ENCODE measurements at regions not wholly inside any gene's neighbourhood (a gene's known extent, or its start where the extent isn't known, plus 50 kb on each side); places are given as distances from the start of the nearest gene placed in this dataset.

- DNase-seq: peak; percentile 70
Measured at GRCh38 chr1:208600456-208601190, 356.4 kb upstream of the PLXNA2 start.

GRCh38 chr1:208601561-208601960 lies 357.4 kb upstream of the PLXNA2 start:
- no peak for DNase-seq

GRCh38 chr1:208603721-208604120 lies 359.5 kb upstream of the PLXNA2 start:
- no peak for DNase-seq

GRCh38 chr1:208604295-208604694 lies 360.1 kb upstream of the PLXNA2 start:
- no peak for DNase-seq

GRCh38 chr1:208606959-208607358 lies 362.8 kb upstream of the PLXNA2 start:
- DNase-seq: no peak

- DNase-seq: no peak
Measured at GRCh38 chr1:208607616-208608015, 363.4 kb upstream of the PLXNA2 start.

GRCh38 chr1:208614610-208615009 lies 370.4 kb upstream of the PLXNA2 start:
- DNase-seq: no peak

- no peak for DNase-seq
Measured at GRCh38 chr1:208615371-208615770, 371.2 kb upstream of the PLXNA2 start.

- DNase-seq: no peak
Measured at GRCh38 chr1:208616776-208617175, 372.6 kb upstream of the PLXNA2 start.

GRCh38 chr1:208628022-208628914 lies 384.1 kb upstream of the PLXNA2 start:
- no peak for DNase-seq

GRCh38 chr1:208631092-208631491 lies 386.9 kb upstream of the PLXNA2 start:
- DNase-seq: no peak

GRCh38 chr1:208631506-208631905 lies 387.3 kb upstream of the PLXNA2 start:
- DNase-seq: no peak

GRCh38 chr1:208634346-208635140 lies 390.4 kb upstream of the PLXNA2 start:
- DNase-seq: no peak

GRCh38 chr1:208637181-208637580 lies 393.0 kb upstream of the PLXNA2 start:
- DNase-seq: no peak

GRCh38 chr1:208639382-208639781 lies 395.2 kb upstream of the PLXNA2 start:
- no peak for DNase-seq

GRCh38 chr1:208640295-208640694 lies 396.1 kb upstream of the PLXNA2 start:
- DNase-seq: peak; percentile 57

GRCh38 chr1:208641579-208642280 lies 397.5 kb upstream of the PLXNA2 start:
- DNase-seq: no peak

GRCh38 chr1:208643005-208643597 lies 398.9 kb upstream of the PLXNA2 start:
- DNase-seq: no peak

GRCh38 chr1:208644401-208645160 lies 400.4 kb upstream of the PLXNA2 start:
- peak; percentile 68 for DNase-seq

GRCh38 chr1:208646431-208646830 lies 402.2 kb upstream of the PLXNA2 start:
- no peak for DNase-seq

- no peak for DNase-seq
Measured at GRCh38 chr1:208648146-208648545, 404.0 kb upstream of the PLXNA2 start.

Measured in NCI-H146 (cell line).